MM.1S (cell line): ENCODE measurements at regions not wholly inside any gene's neighbourhood (a gene's known extent, or its start where the extent isn't known, plus 50 kb on each side); places are given as distances from the start of the nearest gene placed in this dataset.

Experiments
- DNase-seq: peaks from one replicate; pipeline ENCODE4 v3.0.0-alpha.2; 2015
- H2AFZ ChIP-seq: fragments of 300-600 bp; sonication (generic); 2 replicates; pipeline ENCODE4 v1.6.0; 2016; ENCODE audit warnings: antibody characterized with exemption, low read length
- H3F3A ChIP-seq: fragments of 300-600 bp; sonication (generic); 2 replicates; pipeline ENCODE4 v1.6.1; 2016; ENCODE audit warnings: mild to moderate bottlenecking, antibody characterized with exemption, low read length, moderate library complexity, mixed read lengths; ENCODE audit not compliant: insufficient read depth
- H3K27ac ChIP-seq: fragments of 300-600 bp; sonication (generic); 2 replicates; pipeline ENCODE4 v1.5.1; 2016; ENCODE audit warnings: mild to moderate bottlenecking, low read length
- H3K27me3 ChIP-seq: fragments of 300-600 bp; sonication (generic); replicated peaks from 2 replicates; pipeline ENCODE4 v1.6.0; 2016; ENCODE audit warnings: low read length; ENCODE audit not compliant: insufficient read depth
- H3K36me3 ChIP-seq: fragments of 300-600 bp; sonication (generic); replicated peaks from 2 replicates; pipeline ENCODE4 v1.6.1; 2016; ENCODE audit warnings: mild to moderate bottlenecking, low read length, mixed read lengths; ENCODE audit not compliant: insufficient read depth
- H3K4me1 ChIP-seq: fragments of 300-600 bp; sonication (generic); 2 replicates; pipeline ENCODE4 v1.6.1; 2016; ENCODE audit warnings: low read length, mixed read lengths
- H3K4me2 ChIP-seq: fragments of 300-600 bp; sonication (generic); 2 replicates; pipeline ENCODE4 v1.6.0; 2016; ENCODE audit warnings: low read depth, low read length
- H3K4me3 ChIP-seq: fragments of 300-600 bp; sonication (generic); 2 replicates; pipeline ENCODE4 v1.5.1; 2016; ENCODE audit warnings: low read length, mixed read lengths
- H3K79me2 ChIP-seq: fragments of 300-600 bp; sonication (generic); 2 replicates; pipeline ENCODE4 v1.6.1; 2016; ENCODE audit warnings: mixed run types, low read length, mixed read lengths
- H3K9ac ChIP-seq: fragments of 300-600 bp; sonication (generic); 2 replicates; pipeline ENCODE4 v1.6.1; 2016; ENCODE audit warnings: low read length, mixed read lengths
- H3K9me2 ChIP-seq: fragments of 300-600 bp; sonication (generic); replicated peaks from 2 replicates; pipeline ENCODE4 v1.6.1; 2016; ENCODE audit warnings: mild to moderate bottlenecking, low read length, mixed read lengths; ENCODE audit not compliant: insufficient read depth
- H3K9me3 ChIP-seq: fragments of 300-600 bp; sonication (generic); replicated peaks from 2 replicates; pipeline ENCODE4 v1.6.1; 2016; ENCODE audit warnings: mild to moderate bottlenecking, low read length, mixed read lengths; ENCODE audit not compliant: insufficient read depth
- H4K20me1 ChIP-seq: fragments of 300-600 bp; sonication (generic); 2 replicates; pipeline ENCODE4 v1.6.1; 2016; ENCODE audit warnings: mild to moderate bottlenecking, low read length, moderate library complexity, mixed read lengths; ENCODE audit not compliant: insufficient read depth
- CTCF ChIP-seq: fragments of 300-600 bp; sonication (generic); IDR thresholded peaks from 2 replicates; pipeline ENCODE4 v1.5.1; 2016; ENCODE audit warnings: antibody characterized with exemption, low read length, mixed read lengths
- EZH2 ChIP-seq: fragments of 300-600 bp; sonication (generic); optimal IDR thresholded peaks from 2 replicates; pipeline ENCODE3; 2017; ENCODE audit warnings: low read depth, mild to moderate bottlenecking, antibody characterized with exemption, low read length, mixed read lengths
- EZH2phosphoT487 ChIP-seq: fragments of 300-600 bp; sonication (generic); IDR thresholded peaks from 2 replicates; pipeline ENCODE4 v1.6.1; 2018; ENCODE audit warnings: antibody characterized with exemption, low read length

GRCh38 chr3:77917225-77917624, 877.3 kb downstream of the ROBO2 start:
- DNase-seq: no peak
- no peak overlapping the region for H3K4me2 ChIP-seq
- no peaks in the 10 kb centered on the region for H3K9me2 ChIP-seq
- H3K27ac ChIP-seq: no peak overlapping the region
- no peaks in the 10 kb centered on the region for H3K4me1 ChIP-seq
- no peak overlapping the region for H2AFZ ChIP-seq
- no peak overlapping the region for H3K9ac ChIP-seq
- no peak overlapping the region for H3K4me3 ChIP-seq
- H3K9me3 ChIP-seq: no peaks in the 10 kb centered on the region
- H4K20me1 ChIP-seq: no peaks in the 10 kb centered on the region
- H3K27me3 ChIP-seq: no peaks in the 10 kb centered on the region
- H3K36me3 ChIP-seq: no peaks in the 10 kb centered on the region
- no peaks in the 10 kb centered on the region for H3F3A ChIP-seq
- H3K79me2 ChIP-seq: no peaks in the 10 kb centered on the region
- TF ChIP-seq EZH2: no peak

GRCh38 chr3:77919244-77919643, 879.3 kb downstream of the ROBO2 start:
- Histone ChIP-seq H3K4me1 (no peaks in the 10 kb centered on the region), H3K27ac (no peak overlapping the region), H3K36me3 (no peaks in the 10 kb centered on the region), H3K79me2 (no peaks in the 10 kb centered on the region), H4K20me1 (no peaks in the 10 kb centered on the region), H3K27me3 (no peaks in the 10 kb centered on the region), H3F3A (no peaks in the 10 kb centered on the region), H3K9me2 (no peaks in the 10 kb centered on the region), H3K9me3 (no peaks in the 10 kb centered on the region), H2AFZ (no peak overlapping the region), H3K9ac (no peak overlapping the region), H3K4me2 (no peak overlapping the region), H3K4me3 (no peak overlapping the region)
- TF ChIP-seq EZH2phosphoT487: no peak
- no peak for TF ChIP-seq CTCF
- TF ChIP-seq EZH2: no peak
- DNase-seq: no peak

DNA sequence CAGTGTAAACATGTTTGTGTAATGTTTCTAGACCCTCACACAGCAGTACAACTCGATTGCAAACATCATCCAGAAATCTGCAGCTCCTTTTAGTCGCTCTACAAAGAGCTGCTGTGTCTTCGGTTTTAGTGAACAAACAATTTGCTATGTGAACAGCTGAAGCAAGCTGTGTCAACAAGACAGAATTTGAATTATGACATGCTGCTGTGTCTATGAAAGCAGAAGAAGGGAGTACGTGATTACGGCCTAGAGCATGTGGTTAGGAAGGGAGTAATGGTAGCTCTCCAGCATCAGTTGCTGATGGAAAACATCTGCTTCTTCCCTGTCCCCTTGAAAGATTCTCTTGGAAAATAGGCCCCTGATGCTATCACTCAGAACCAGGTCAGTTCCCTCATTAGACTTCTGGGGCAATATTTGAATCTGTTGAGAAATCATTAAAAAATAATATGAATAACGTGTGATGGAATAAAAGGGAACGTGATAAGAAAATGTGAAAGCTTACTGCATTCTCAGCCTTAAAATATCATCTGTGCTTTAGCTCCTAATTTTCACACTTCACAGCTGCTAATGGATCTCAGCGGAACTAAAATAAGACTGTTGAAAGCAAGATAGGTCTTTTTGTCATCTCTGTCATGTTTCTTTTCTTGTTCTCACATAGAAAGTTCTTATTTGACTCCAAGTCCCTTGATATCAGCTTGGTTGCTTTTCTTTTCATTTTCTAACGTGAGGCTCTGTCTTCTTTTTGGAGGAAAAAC, 891.5 kb downstream of the ROBO2 start:
- H3K27me3 ChIP-seq: no peaks in the 10 kb centered on the region
- H2AFZ ChIP-seq: no peak overlapping the region
- H3K9ac ChIP-seq: no peak overlapping the region
- H3K4me1 ChIP-seq: no peaks in the 10 kb centered on the region
- H3K36me3 ChIP-seq: no peaks in the 10 kb centered on the region
- no peak overlapping the region for H3K4me3 ChIP-seq
- H3K9me3 ChIP-seq: no peaks in the 10 kb centered on the region
- no peak overlapping the region for H3K4me2 ChIP-seq
- no peaks in the 10 kb centered on the region for H3K79me2 ChIP-seq
- no peaks in the 10 kb centered on the region for H3K9me2 ChIP-seq
- H3K27ac ChIP-seq: no peak overlapping the region
- TF ChIP-seq EZH2 (no peak), CTCF (no peak), EZH2phosphoT487 (no peak)
- H4K20me1 ChIP-seq: no peaks in the 10 kb centered on the region
- H3F3A ChIP-seq: no peaks in the 10 kb centered on the region
- DNase-seq: no peak

- Histone ChIP-seq H3K4me1 (no peaks in the 10 kb centered on the region), H3K9me3 (no peaks in the 10 kb centered on the region), H3K79me2 (no peaks in the 10 kb centered on the region), H3K9ac (no peak overlapping the region), H3K4me2 (no peak overlapping the region), H3K27me3 (no peaks in the 10 kb centered on the region), H4K20me1 (no peaks in the 10 kb centered on the region), H3F3A (no peaks in the 10 kb centered on the region), H3K27ac (no peak overlapping the region), H3K9me2 (no peaks in the 10 kb centered on the region), H3K36me3 (no peaks in the 10 kb centered on the region), H3K4me3 (no peak overlapping the region), H2AFZ (no peak overlapping the region)
- TF ChIP-seq EZH2 (no peak), CTCF (no peak), EZH2phosphoT487 (no peak)
- no peak for DNase-seq
Measured at GRCh38 chr3:77932926-77933325, 893.0 kb downstream of the ROBO2 start.
